HG02678 (cell line): ENCODE measurements at regions not wholly inside any gene's neighbourhood (a gene's known extent, or its start where the extent isn't known, plus 50 kb on each side); places are given as distances from the start of the nearest gene placed in this dataset.

Experiments
- ATAC-seq: cut with Tn5 transposase; IDR thresholded peaks from one replicate; pipeline ENCODE4 v1.9.1; 2021; ENCODE audit warnings: mild to moderate bottlenecking, moderate library complexity; ENCODE audit not compliant: unreplicated experiment

DNA sequence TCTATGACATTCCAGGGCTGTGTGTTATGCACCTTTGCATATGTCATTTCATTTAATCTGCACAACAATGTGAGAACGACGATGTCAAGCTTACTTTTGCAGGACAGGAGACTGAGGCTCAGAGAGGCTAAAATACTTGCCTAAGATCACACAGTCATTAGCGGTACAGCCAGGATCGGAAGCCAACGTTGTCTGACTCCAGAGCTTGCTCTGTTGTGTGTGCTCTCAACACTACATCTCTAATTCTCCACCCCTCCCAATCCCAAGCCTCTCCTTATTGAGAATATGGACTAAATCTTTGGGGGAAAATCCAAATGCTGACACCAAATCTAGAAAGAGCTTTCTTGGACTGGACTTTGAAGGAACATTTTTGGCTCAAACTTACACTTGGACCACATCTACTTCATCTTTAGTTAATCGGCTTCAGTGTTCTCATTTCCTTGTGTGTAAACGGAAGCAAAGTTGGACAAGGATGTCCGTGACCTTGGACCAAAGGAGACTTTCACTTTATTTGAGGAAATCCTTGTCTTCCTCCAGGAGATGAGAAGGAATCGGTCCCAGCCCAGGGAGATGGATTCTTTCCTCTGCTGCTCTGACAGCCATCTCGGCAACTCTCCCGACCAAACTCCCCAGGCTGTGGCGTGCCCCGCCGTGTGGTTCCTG lies 242.4 kb downstream of the LPIN1 start:
- ATAC-seq = no peak

DNA sequence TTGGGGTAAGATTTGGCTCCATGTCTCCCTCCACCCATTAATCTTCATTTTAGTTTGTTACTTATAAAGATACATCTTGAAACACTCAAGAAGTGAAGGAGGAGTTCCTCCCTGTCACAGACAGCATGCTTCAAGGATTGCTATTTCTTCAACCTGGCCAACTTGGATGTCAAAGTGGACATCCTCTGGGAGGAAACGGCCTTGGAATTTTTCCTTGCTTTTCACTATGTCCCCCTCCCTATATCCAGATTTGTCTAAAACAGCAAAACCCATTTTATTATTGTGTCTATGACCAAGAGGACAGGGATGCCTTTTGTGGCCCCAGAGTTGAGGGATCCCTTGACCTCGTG lies 242.9 kb downstream of the LPIN1 start:
- ATAC-seq = no peak

DNA sequence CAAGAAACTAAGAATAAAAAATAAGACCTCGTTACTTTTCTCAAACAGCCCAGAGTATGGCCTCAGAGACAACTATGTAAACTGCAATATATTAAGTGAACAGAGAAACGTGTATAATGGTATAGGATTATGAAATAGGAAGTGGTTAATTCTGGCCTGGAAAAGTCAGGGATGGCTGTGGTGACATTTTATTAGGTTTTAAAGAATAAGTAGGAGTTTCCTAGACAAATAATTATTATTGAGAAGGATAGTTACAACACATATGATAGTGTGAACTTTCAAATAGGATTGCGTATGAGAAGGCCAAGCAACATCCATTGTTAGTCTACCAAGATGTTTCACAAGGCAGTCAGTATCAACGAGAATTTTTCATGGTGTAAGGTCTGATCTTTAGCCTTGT lies 244.1 kb downstream of the LPIN1 start:
- no peak for ATAC-seq

DNA sequence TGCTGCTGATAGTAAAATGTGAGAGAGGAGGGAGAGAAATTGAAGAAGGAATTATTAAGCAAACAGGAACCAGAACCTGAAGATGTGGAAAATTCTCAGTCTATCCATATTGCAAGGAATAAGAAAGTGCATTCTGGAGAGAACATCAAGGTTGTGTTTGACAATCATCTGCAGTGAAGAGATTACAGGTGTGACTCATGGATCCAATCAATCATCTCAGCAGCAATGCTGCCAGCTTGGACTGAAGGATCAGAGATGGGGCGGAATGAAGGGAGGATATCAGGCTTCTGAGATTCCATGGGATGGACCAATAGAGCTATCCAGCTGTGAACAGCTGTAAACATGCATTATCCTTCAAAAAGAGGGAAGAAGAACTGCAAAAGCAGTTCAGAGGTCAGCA lies 247.3 kb downstream of the LPIN1 start:
- ATAC-seq = no peak

DNA sequence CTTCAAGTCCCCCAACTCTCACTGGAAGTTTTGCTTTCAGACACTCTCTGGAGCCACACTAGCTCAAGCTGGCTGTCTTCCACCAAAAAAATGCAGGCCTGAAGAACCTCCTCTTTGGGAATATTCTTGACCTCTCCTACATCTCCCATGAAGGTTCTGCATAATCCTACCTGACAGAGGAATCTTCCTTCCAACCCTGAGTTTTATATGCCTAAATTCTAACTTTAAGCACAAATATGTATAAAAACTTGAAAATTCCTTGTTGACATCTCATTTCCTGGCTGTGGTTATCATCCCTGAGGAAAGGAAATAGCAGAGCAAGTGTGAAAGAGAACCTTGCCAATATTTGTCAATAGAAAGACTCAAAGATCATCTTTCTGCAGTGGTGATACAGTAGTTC lies 249.0 kb downstream of the LPIN1 start:
- ATAC-seq = no peak

DNA sequence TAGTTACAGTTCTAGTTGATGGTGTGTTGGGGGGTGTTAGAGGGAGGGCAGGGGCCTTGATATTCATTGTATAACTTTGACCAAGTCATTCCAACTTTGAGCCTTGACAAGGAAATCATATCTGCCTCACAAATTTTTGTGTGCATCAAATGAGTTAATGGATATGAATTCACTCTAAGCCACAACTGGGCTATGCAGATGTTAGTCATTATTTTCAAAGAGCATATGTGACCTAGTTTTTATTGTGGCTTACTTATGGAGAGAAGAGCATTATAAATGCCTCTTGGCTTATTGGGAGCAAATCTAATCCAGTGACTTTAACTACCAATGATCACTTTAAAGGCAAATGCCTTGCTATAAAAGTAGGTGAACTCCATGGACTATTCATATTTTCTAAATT lies 250.2 kb downstream of the LPIN1 start:
- ATAC-seq = no peak

DNA sequence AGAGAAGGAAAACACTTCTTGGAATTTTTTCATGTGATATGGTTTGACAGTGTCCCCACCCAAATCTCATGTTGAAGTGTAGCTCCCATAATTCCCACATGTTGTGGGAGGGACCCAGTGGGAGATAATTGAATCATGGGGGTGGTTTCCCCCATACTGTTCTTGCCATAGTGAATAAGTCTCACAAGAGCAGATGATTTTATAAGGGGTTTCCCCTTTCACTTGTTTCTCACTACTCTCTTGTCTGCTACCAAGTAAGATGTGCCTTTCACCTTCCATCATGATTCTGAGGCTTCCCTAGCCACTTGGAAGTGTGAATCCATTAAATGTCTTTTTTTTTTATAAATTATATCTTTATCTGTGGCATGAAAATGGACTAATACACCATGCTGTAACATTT lies 250.7 kb downstream of the LPIN1 start:
- no peak for ATAC-seq

DNA sequence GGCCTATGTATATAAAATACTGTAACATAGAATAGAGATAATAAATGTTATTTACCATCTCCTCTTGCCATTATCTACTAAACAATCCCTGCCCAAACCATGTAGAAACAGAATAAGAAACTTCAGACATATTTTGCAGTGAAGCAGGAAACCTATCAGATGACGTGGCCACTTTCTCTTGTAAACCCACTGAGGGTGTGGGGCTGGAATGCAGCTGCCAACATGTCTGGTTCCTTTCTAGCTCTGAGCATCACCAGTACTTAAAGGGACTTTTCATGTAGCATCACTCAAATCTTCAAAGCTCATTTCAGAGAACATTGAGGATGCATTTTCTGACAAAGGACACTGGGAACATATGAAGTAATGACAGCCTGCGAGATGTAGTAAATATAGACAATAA lies 251.8 kb downstream of the LPIN1 start:
- ATAC-seq = peak; percentile 57

DNA sequence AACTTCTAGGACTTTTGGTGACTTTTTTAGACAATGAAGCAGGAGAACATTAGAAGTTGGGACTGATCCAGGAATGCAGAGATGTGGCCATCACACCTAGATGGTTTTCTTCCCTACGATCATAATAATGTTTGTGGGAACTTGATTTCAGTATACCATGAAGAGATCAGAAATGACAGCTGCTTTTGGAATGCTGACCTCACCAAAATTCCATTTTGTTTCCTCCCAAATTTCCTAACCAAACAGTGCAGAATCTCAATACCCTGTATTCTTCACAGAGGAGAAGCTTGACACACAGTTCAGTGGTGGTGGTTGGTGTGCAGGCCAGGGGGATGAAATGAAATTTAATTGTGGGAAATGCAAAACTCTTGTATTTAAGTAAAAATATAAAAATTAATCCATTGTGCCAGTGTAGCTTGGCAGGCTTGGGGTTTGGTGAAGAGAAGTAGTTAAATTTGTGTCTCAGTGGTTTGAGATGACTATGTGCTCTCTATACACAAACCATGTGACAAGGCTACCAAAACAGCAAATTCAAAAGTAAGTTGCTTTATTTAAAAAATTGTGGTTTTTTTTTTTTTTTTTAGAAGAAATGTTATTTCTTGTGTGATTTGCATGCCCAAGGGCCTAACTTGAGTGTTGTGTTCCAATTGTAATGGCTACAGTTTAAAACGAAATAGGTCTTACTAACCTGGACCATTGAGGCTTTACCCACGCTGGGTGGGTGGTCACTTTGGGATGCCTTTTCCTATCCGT lies 252.4 kb downstream of the LPIN1 start:
- ATAC-seq = peak; percentile 72

DNA sequence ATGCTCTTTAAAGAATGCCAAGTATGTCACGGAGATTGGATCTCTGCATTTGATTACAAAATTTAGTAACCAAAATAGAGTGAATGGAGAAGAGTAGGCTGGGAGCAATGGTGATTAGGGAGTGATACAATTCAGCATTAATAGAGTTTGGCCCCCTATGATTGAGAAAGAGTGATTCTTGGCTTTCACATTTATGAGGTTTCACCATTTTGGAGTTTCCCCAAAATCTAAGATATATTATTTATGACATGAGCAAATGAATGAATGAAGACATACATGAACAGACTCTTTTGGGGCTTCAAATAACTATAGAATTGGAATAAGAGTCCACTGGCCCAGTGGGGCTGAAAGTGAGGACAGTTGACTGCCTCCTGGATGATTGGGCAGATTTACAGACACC lies 255.2 kb downstream of the LPIN1 start:
- ATAC-seq = no peak

DNA sequence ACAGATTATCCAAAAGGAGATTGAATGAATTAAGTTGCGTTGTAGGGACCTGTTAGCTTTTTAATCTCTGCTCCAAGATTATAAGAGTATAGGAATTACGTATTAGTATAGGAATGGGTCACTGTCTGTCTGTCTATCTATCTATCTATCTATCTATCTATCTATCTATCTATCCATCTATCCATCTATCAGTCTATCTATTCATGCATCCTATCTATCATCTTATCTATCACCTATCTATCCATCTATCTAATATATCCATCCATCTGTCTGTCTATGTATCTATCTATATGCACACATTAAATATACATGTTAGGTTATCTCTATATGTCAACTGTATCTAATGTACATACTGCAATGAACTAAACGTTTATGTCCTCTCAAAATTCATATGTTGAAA lies 255.8 kb downstream of the LPIN1 start:
- no peak for ATAC-seq

DNA sequence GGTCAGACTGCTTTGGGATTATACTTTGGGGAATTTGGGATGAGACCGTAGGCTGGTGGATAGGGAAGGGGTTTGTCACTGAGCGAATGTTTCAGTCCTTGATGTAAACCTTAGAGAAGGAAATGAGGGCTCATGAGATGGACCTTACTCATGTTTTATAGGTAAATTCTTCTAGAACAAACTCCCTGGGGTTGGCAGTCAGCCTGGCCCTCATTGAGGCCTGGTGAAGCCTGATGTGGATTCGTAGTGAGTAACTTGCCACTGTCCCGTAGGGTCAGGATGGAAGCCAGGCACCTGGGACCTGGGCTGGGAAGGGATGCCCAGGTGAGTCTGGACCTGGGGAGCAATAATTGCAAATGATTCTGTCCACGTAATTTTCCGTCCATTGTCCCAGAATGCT lies 258.3 kb downstream of the LPIN1 start:
- no peak for ATAC-seq

DNA sequence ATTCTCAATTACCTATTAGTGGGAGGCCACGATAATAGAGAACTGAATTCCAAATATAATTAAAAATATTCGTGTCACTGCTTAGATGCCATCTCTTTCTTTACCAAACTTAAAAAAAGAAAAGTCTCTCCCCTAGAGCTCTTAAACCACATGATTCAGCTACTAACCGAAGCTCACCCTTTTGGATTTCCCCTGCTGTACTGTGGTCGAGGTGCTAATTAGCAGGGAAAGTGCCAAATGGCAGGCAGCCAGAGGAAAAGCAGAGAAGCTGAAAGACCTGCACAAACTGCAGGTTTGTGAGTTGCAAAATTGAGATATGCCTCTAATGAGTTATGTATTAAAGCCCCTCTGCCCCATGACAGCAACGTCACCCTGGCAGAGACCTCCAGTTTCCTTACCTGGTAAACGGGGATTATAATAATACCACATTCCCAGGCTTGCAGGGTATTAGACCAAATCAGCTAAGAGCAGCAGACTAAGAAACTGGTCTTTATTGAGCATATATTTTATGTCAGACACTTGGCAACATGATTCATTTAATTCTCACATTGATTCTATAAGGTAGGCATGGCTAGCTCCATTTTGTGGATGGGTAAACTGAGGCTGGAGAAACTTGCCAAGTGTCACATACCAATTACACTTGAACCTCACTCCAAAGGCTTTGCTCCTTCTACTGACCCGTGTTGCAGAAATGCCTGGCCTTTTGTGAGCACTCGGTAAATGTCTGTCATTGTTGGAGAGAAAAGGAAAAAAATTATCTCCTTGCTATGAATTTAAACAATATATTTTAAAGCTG lies 259.7 kb downstream of the LPIN1 start:
- ATAC-seq = peak; percentile 86

DNA sequence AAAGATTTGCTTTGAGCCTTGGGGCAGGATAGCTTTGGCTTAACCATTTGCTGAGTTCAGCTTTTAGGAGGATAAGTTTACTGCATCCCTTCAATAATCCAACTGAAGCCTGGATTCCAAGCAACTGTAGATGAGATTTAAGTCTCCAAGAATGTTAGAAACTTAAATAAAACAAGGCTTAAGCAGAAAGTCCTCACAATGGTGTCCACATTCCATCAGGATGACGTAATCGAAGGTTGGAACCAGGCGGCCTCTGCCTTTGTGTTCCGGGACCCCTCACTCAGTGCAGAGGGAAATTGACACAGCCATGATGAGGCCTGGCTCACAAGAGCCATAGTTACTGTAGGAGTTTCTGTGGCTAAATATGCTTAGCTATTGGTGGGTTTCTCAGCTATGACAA lies 260.4 kb downstream of the LPIN1 start:
- no peak for ATAC-seq

DNA sequence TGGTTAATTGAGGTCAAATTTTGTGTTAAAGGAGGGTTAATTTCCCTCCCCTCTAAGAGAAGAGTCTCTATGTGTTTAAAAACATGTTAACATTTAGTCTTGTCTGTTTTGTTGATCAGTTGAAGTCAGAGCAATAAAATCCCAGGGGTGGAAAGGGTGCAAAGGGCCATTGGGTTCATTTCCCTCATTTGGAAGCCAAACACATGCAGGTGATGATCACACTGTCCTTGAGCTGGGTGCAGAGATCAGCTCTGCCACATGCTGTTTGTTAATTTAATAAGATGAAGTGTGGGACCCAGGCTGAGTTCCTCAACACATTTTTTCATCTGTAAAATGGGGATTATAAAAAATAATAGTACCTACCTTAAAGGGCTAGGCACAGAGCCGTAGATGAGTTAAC lies 260.9 kb downstream of the LPIN1 start:
- ATAC-seq = no peak

DNA sequence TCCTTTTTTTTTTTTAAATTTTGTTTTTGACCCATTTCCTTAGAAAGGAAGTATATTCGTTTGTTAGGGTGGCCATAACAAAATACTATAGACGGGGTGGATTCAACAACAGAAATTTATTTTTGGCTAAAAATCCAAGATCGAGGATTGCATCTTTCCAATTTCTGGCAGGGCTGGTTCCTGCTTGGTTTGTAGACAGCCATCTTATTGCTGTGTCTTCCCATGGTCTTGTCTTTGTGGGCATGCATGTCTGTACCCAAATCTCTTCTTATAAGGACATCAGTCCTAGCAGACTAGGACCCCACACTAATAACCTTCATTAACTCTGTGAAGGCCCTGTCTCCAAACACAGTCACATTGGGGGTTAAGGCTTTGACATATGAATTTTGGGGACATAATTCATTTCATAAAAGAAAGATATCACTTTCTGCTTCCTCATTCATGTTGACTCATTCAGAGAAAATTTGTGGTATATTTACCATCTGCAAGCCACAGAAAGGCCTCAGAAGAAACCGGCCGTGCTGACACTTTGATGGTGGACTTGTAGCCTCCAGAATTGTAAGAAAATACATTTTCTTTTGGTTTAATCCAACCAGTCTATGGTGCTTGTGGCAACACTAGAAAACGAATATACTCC lies 262.1 kb downstream of the LPIN1 start:
- ATAC-seq = peak; percentile 79

DNA sequence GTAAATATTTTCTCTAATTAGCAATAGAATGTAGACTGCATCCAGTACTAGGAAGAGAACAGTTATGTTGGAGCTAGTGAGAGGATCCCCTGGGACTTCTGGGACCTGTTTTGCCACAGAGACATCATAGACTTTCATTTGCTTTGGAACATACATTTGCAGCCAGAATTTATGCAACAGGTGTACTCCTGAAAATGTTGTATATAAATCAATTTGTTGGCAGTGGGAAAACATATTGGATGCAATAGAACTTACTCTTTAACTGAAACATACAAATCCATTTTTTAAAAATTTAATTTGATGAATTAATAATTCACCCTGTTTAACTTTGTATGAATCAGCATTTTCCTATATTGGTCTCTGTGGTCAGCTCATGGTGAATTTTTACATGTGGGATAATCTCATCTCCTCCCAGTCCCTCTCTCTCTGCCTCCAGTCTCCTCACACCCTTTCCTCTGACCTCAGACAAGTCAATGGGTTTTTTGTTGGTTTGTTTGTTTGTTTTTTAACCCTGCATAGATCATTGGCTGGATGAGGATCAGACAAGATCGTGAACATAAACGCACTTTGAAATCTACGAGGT lies 263.0 kb downstream of the LPIN1 start:
- ATAC-seq = no peak

DNA sequence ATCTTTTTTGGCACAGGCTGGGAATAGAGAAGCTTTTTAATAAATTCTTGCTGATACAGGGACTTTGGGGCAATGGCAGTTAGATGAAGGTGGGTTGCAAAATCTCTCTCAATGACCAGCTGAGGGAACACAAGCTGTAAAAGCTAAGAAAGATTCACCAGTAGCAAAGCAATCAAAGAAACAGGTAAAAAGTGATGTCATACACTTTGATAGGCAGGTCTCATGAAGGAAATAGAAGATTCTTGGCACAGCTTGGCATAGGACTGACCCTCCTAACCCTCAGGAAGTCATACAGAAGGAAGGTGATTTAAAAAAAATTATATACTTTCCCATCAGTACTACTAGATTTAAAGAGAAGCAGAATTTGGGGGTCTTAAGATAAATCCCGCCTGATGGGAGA lies 263.6 kb downstream of the LPIN1 start:
- no peak for ATAC-seq

DNA sequence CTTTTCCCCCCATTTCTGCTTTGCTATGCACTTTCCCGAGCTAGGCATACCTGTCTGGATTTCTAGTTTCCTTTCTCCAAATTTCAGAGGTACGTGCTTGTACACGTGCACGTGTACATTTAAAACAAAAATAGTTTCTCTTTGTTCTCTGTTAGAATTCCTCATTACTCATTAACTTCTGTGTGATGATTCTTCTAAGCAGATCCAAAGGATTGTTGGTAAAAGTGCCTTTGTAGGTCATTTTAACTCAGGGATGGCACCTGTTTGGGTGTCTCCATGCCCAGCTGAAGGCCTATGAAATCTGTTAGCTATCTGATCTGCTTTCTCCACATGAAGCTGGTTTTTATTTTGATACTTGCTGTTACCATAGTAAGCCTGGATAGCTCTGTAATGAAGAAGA lies 264.3 kb downstream of the LPIN1 start:
- no peak for ATAC-seq

DNA sequence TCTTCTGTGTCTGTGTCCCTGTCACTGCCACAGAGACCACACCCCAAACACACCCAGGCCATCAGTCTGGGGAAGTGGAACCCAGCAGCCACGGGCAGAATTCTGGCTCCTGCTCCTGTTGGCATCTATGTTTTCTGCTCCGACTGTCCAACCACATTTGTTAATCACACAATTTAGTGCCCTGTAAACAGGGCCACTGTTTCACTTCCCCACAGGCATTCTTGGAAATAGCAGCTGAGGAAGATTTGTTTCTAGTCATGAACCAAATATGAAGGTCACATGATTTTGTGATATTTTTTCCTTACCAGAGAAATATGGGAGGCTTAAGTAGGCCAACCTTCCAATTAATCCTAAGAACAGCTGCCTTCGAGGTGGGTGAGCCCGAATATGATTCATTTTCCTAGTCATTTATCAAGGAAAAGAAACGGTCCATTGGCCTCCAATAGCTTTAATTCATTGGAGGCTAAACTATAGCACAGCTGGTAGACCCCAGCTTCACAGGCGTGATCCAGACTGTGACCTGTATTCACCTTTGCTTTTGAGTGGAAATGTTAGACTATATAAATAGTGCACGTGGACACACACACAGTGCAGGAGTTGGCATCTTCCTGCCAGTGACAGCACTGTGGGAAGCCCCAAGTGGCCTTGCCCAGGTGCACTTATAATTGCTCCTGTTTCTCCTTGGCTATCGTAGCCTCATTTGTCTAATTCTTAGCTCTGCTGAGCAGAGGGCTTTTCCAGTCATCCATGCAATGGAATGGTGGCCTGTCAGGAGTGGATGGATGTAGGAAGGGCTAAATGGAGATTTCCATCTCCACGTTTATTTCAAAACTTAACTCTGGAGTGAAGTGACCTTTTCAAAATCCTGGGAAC lies 267.9 kb downstream of the LPIN1 start:
- ATAC-seq = no peak
